Inferior parietal cortex (tissue), 1 donor: ENCODE measurements at regions not wholly inside any gene's neighbourhood (a gene's known extent, or its start where the extent isn't known, plus 50 kb on each side); places are given as distances from the start of the nearest gene placed in this dataset.
A peak's percentile ranks its signal among the peaks of the same experiment; 100 is the strongest.
"Not testable (repeated sequence)": the region's sequence is repeated elsewhere in the genome, so short reads cannot be mapped to it uniquely, and the experiment has no call there.

ENCODE experiments used
- DNase-seq: peaks from one replicate; pipeline ENCODE4 v3.0.0-alpha.2; 2016; ENCODE audit errors: extremely low spot score

GRCh38 chr4:3648731-3649130 is 116.5 kb upstream of the LRPAP1 start:
- DNase-seq: no peak

- no peak for DNase-seq
Observed at GRCh38 chr4:3648195-3648594, 116.0 kb upstream of the LRPAP1 start.

GRCh38 chr4:3647421-3647820 is 115.2 kb upstream of the LRPAP1 start:
- DNase-seq: no peak

- DNase-seq: no peak
Observed at GRCh38 chr4:3645711-3646679, 113.8 kb upstream of the LRPAP1 start.

- DNase-seq: peak; percentile 13
Observed at GRCh38 chr4:3644849-3645627, 112.8 kb upstream of the LRPAP1 start.

- no peak for DNase-seq
Observed at GRCh38 chr4:3643518-3644433, 111.6 kb upstream of the LRPAP1 start.

- no peak for DNase-seq
Observed at GRCh38 chr4:3642806-3643517, 110.7 kb upstream of the LRPAP1 start.

DNA sequence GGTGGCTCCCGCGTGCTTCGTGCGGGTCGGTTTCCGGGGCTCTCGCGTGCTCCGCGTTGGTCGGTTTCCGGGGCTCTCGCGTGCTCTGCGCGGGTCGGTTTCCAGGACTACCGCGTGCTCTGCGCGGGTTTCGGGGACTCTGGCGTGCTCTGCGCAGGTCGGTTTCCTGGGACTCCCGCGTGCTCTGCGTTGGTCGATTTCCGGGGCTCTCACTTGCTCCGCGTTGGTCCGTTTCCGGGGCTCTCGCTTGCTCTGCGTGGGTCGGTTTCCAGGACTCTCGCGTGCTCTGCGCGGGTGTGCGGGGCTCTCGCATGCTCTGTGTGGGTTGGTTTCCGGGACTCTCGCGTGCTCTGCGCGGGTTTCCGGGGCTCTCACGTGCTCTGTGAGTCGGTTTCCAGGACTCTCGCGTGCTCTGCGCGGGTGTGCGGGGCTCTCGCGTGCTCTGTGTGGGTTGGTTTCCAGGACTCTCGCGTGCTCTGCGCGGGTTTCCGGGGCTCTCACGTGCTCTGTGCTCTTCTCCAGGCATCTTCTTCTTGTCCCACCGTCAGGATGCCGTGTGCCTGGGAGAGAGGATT is 109.9 kb upstream of the LRPAP1 start:
- DNase-seq: no peak

GRCh38 chr4:3641501-3641900 is 109.3 kb upstream of the LRPAP1 start:
- no peak for DNase-seq

DNA sequence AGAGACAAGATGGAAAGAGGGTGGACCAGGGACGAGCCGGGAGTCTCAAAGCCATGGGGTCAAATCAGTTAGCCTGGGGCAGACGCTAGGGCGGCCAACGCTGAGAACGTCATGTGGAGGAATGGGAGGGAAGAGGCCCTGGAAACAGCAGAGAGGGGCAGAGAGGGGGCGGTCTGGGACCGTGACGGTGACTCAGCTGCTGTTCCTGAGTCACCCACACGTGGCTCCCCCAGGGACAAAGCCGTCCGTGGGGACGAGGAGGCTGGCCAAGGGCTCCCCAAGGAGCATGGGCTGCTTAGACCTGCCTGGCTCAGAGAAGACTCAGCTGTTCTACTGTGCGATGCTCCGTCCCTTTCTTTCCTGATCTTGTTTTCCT is 108.4 kb upstream of the LRPAP1 start:
- DNase-seq: no peak

- DNase-seq: no peak
Observed at GRCh38 chr4:3639613-3640586, 107.7 kb upstream of the LRPAP1 start.

GRCh38 chr4:3638080-3638795 is 106.0 kb upstream of the LRPAP1 start:
- no peak for DNase-seq

DNA sequence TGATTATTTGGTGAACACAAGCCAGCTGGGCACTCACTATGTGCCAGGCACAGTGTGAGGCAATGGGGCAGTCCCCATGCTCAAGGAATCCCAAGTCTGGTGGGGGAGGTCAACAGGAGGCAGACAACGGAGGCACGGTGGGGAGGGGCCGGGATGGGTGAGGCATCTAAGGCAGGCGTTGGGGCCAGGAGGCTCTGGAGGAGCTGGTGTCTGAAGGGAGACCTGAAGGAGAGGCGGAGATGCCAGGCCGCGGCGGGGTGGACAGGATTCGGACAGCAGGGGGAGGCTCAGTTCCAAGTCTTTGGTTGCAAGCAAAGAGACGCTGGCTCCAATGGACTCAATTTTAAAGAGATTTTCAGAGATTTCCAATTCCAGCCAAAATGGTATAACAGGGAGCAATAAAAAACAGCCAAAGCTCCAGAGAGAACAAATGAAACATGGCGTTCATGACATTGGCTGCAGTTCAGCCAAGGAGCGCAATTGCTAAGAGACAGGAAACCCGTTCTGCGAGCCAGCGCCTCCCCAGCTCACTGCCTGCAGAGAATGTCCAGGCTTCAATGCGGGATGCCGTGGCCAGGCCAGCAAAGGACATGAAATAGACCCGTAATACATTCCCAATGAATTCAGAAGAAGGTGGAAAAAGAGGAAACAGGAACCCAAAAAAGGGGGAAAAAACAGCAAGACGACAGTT is 105.2 kb upstream of the LRPAP1 start:
- DNase-seq: no peak

DNA sequence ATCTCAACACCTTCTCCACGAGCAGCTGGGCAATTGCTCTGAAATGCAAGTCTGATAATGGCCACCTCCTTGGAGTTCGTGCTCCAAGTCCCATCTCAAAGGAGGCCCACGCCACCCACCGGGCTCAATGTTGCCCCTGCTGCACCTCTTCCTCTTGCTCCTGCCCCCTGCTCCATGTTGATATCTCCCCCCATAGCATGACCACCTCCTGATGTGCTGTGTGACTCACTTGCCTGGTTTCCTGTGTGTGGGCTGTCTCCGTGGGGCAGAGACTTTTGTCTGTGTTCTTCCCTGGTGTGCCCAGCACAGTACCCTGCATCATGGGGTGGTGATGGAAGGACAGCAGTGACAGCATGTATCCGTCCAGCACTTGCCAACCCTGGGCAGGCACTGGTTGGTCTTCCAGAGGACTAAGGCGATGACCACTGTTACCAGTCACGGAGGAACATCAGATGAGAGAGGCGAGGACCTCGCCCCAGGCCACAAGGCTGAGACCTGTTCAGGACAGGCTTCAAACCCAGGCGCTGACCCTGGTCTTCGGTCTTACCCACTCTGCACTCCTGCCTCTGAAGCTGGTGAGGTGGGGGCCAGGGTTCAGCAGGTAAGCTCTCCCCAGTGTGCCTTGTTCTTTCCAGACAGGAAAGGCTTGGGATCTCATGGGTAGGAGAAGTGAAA is 104.6 kb upstream of the LRPAP1 start:
- DNase-seq: no peak

DNA sequence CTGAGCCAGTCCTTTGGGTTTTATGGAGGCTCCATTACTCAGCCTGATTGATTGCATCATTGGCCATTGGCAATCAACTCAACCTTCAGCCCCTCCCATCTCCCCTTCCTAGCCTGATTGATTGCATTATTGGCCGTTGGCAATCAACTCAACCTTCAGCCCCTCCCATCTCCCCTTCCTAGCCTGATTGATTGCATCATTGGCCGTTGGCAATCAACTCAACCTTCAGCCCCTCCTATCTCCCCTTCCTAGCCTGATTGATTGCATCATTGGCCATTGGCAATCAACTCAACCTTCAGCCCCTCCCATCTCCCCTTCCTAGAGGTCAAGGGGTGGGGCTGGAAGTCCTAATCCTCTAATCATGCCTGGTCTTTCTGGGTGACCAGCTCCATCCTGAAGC is 103.8 kb upstream of the LRPAP1 start:
- DNase-seq: not testable (repeated sequence)

GRCh38 chr4:3634894-3635820 is 102.9 kb upstream of the LRPAP1 start:
- no peak for DNase-seq
